ENCODE measurements at regions not wholly inside any gene's neighbourhood (a gene's known extent, or its start where the extent isn't known, plus 50 kb on each side); places are given as distances from the start of the nearest gene placed in this dataset.

GRCh38 chr5:125536582-125536981 is 790.1 kb upstream of the ZNF608 start:
- no peak for TF ChIP-seq CTCF (IDR thresholded peaks at IDR 0.05)
- H3K9me3 ChIP-seq (ENCODE audit: control insufficient read depth in 1 of 2, insufficient read depth in 1 of 2, low read length in 2 of 2): no peaks in the 10 kb centered on the region
- Mint-ChIP-seq H3K36me3 (ENCODE audit: low read depth) (no peaks in the 10 kb centered on the region), H3K4me1 (ENCODE audit: low read depth) (no peaks in the 10 kb centered on the region), H3K4me3 (no peak overlapping the region), H3K27me3 (no peaks in the 10 kb centered on the region), H3K27ac (no peak overlapping the region), H3K9me3 (peaks cover 19% of the 10 kb centered on the region)
- CTCF ChIA-PET: no interaction called here
- DNase-seq (no peak), ATAC-seq (ENCODE audit: poor library complexity) (no peak)
- no peaks in the 10 kb centered on the region for H3K36me3 ChIP-seq (ENCODE audit: insufficient read depth, low read length)
- H3K27me3 ChIP-seq (ENCODE audit: control insufficient read depth in 1 of 2, insufficient read depth in 2 of 2, low read length in 2 of 2): no peaks in the 10 kb centered on the region
- H3K4me3 ChIP-seq (ENCODE audit: low read length): no peak overlapping the region
- POLR2A ChIA-PET: no interaction called here
- no peak overlapping the region for H3K27ac ChIP-seq (ENCODE audit: low read depth in 1 of 2, low read length in 2 of 2)
- intact Hi-C loops (cut with DNase I, micrococcal nuclease): no loop called here
- H3K4me1 ChIP-seq (ENCODE audit: insufficient read depth, low read length): no peaks in the 10 kb centered on the region

- no peaks in the 10 kb centered on the region for H3K27me3 ChIP-seq (ENCODE audit: control insufficient read depth in 1 of 2, insufficient read depth in 2 of 2, low read length in 2 of 2)
- intact Hi-C loops (cut with DNase I, micrococcal nuclease): no loop called here
- no peaks in the 10 kb centered on the region for H3K4me1 ChIP-seq (ENCODE audit: insufficient read depth, low read length)
- Mint-ChIP-seq H3K4me1 (ENCODE audit: low read depth) (no peaks in the 10 kb centered on the region), H3K36me3 (ENCODE audit: low read depth) (no peaks in the 10 kb centered on the region), H3K9me3 (peaks cover 19% of the 10 kb centered on the region), H3K27ac (no peak overlapping the region), H3K4me3 (no peak overlapping the region), H3K27me3 (no peaks in the 10 kb centered on the region)
- H3K27ac ChIP-seq (ENCODE audit: low read depth in 1 of 2, low read length in 2 of 2): no peak overlapping the region
- no peak overlapping the region for H3K4me3 ChIP-seq (ENCODE audit: low read length)
- no peak for ATAC-seq (ENCODE audit: poor library complexity)
- H3K9me3 ChIP-seq (ENCODE audit: control insufficient read depth in 1 of 2, insufficient read depth in 1 of 2, low read length in 2 of 2): no peaks in the 10 kb centered on the region
- CTCF ChIA-PET: no interaction called here
- no peaks in the 10 kb centered on the region for H3K36me3 ChIP-seq (ENCODE audit: insufficient read depth, low read length)
- TF ChIP-seq CTCF (IDR thresholded peaks at IDR 0.05): no peak
- POLR2A ChIA-PET: no interaction called here
- no peak for DNase-seq
These were observed 791.2 kb upstream of the ZNF608 start for GRCh38 chr5:125537661-125538060.

- Histone ChIP-seq H3K4me3 (ENCODE audit: low read length) (no peak overlapping the region), H3K27me3 (ENCODE audit: control insufficient read depth in 1 of 2, insufficient read depth in 2 of 2, low read length in 2 of 2) (no peaks in the 10 kb centered on the region), H3K27ac (ENCODE audit: low read depth in 1 of 2, low read length in 2 of 2) (no peak overlapping the region), H3K9me3 (ENCODE audit: control insufficient read depth in 1 of 2, insufficient read depth in 1 of 2, low read length in 2 of 2) (no peaks in the 10 kb centered on the region), H3K4me1 (ENCODE audit: insufficient read depth, low read length) (no peaks in the 10 kb centered on the region), H3K36me3 (ENCODE audit: insufficient read depth, low read length) (no peaks in the 10 kb centered on the region)
- ChIA-PET POLR2A (no interaction called here), CTCF (no interaction called here)
- H3K36me3 Mint-ChIP-seq (ENCODE audit: low read depth): no peaks in the 10 kb centered on the region
- intact Hi-C loops (cut with DNase I, micrococcal nuclease): no loop called here
- peaks cover 12% of the 10 kb centered on the region for H3K9me3 Mint-ChIP-seq
- H3K27me3 Mint-ChIP-seq: no peaks in the 10 kb centered on the region
- no peak overlapping the region for H3K4me3 Mint-ChIP-seq
- ATAC-seq (ENCODE audit: poor library complexity): no peak
- no peak overlapping the region for H3K27ac Mint-ChIP-seq
- H3K4me1 Mint-ChIP-seq (ENCODE audit: low read depth): no peaks in the 10 kb centered on the region
- no peak for DNase-seq
- no peak for TF ChIP-seq CTCF (IDR thresholded peaks at IDR 0.05)
These were observed 792.0 kb upstream of the ZNF608 start for GRCh38 chr5:125538469-125538868.

Data from CD4-positive, alpha-beta T cell (primary cell).